H9 (cell line): ENCODE measurements at regions not wholly inside any gene's neighbourhood (a gene's known extent, or its start where the extent isn't known, plus 50 kb on each side); places are given as distances from the start of the nearest gene placed in this dataset.

Source experiments
- DNase-seq: peaks from one replicate; pipeline ENCODE4 v3.0.0-alpha.2; 2017
- H2AFZ ChIP-seq: one replicate; pipeline ENCODE4 v1.6.1; 2013; ENCODE audit warnings: mild to moderate bottlenecking, low read length, control low read depth, moderate library complexity
- H2AK5ac ChIP-seq: 2 replicates; pipeline ENCODE4 v1.6.1; 2013; ENCODE audit warnings: low read length, control low read depth, mixed read lengths; ENCODE audit not compliant: insufficient read length
- H2BK120ac ChIP-seq: one replicate; pipeline ENCODE4 v1.6.1; 2013; ENCODE audit warnings: low read depth, mild to moderate bottlenecking, low read length, control low read depth, inconsistent platforms; ENCODE audit not compliant: poor library complexity, severe bottlenecking
- H2BK12ac ChIP-seq: 2 replicates; pipeline ENCODE4 v1.6.1; 2013; ENCODE audit warnings: low read length, control low read depth, mixed read lengths, low read depth; ENCODE audit not compliant: insufficient read length
- H2BK15ac ChIP-seq: 2 replicates; pipeline ENCODE4 v1.6.1; 2013; ENCODE audit warnings: low read depth, low read length, control low read depth
- H2BK20ac ChIP-seq: one replicate; pipeline ENCODE4 v1.6.1; 2013; ENCODE audit warnings: low read depth, mild to moderate bottlenecking, low read length, control low read depth, inconsistent platforms; ENCODE audit not compliant: poor library complexity, severe bottlenecking
- H2BK5ac ChIP-seq: 2 replicates; pipeline ENCODE4 v1.6.1; 2013; ENCODE audit warnings: low read length, control low read depth, mixed read lengths; ENCODE audit not compliant: insufficient read length
- H3K14ac ChIP-seq: 2 replicates; pipeline ENCODE4 v1.6.1; 2013; ENCODE audit warnings: low read length, control low read depth; ENCODE audit not compliant: insufficient read depth
- H3K18ac ChIP-seq: 2 replicates; pipeline ENCODE4 v1.6.1; 2013; ENCODE audit warnings: low read depth, mild to moderate bottlenecking, mixed read lengths, low read length, control low read depth; ENCODE audit not compliant: insufficient read length
- H3K23ac ChIP-seq: 2 replicates; pipeline ENCODE4 v1.6.1; 2013; ENCODE audit warnings: low read length, control low read depth, mixed read lengths, low read depth; ENCODE audit not compliant: insufficient read length
- H3K23me2 ChIP-seq: 2 replicates; pipeline ENCODE4 v1.6.1; 2013; ENCODE audit warnings: low read depth, mild to moderate bottlenecking, mixed read lengths, low read length, control low read depth; ENCODE audit not compliant: insufficient read length, poor library complexity, severe bottlenecking
- H3K27ac ChIP-seq: 2 replicates; pipeline ENCODE4 v1.5.1; 2013; ENCODE audit warnings: low read length, control low read depth, mixed read lengths, low read depth; ENCODE audit not compliant: insufficient read length
- H3K27me3 ChIP-seq: 2 replicates; pipeline ENCODE4 v1.6.1; 2013; ENCODE audit warnings: low read length, control low read depth, inconsistent platforms; ENCODE audit not compliant: insufficient read depth
- H3K4ac ChIP-seq: 2 replicates; pipeline ENCODE4 v1.6.1; 2013; ENCODE audit warnings: low read depth, mild to moderate bottlenecking, control low read depth, inconsistent platforms, low read length, moderate library complexity
- H3K4me1 ChIP-seq: 2 replicates; pipeline ENCODE4 v1.6.1; 2013; ENCODE audit warnings: low read length, control low read depth, inconsistent platforms; ENCODE audit not compliant: insufficient read depth
- H3K4me2 ChIP-seq: 2 replicates; pipeline ENCODE4 v1.6.1; 2013; ENCODE audit warnings: low read length, control low read depth, mixed read lengths; ENCODE audit not compliant: insufficient read length, insufficient read depth
- H3K56ac ChIP-seq: 2 replicates; pipeline ENCODE4 v1.6.1; 2013; ENCODE audit warnings: low read depth, mild to moderate bottlenecking, mixed read lengths, low read length, control low read depth; ENCODE audit not compliant: insufficient read length
- H3K79me1 ChIP-seq: 2 replicates; pipeline ENCODE4 v1.6.1; 2013; ENCODE audit warnings: low read depth, mild to moderate bottlenecking, moderate library complexity, low read length, control low read depth, inconsistent platforms; ENCODE audit not compliant: insufficient read depth, poor library complexity, severe bottlenecking
- H3K79me2 ChIP-seq: 2 replicates; pipeline ENCODE4 v1.6.1; 2013; ENCODE audit warnings: low read length, control low read depth, inconsistent platforms; ENCODE audit not compliant: insufficient read depth
- H3K9ac ChIP-seq: 2 replicates; pipeline ENCODE4 v1.6.1; 2013; ENCODE audit warnings: low read length, control low read depth, mixed read lengths; ENCODE audit not compliant: insufficient read length; ENCODE audit errors: extremely low read depth
- H3K9me3 ChIP-seq: one replicate; pipeline ENCODE4 v1.6.1; 2013; ENCODE audit warnings: low read depth, low read length, inconsistent platforms; ENCODE audit not compliant: control insufficient read depth
- H3T11ph ChIP-seq: one replicate; pipeline ENCODE4 v1.6.1; 2013; ENCODE audit warnings: mild to moderate bottlenecking, low read length, control low read depth, inconsistent platforms
- H4K20me1 ChIP-seq: one replicate; pipeline ENCODE4 v1.6.1; 2013; ENCODE audit not compliant: control insufficient read depth, insufficient read length, insufficient read depth
- H4K5ac ChIP-seq: 2 replicates; pipeline ENCODE4 v1.6.1; 2013; ENCODE audit warnings: low read depth, mild to moderate bottlenecking, mixed read lengths, low read length, control low read depth; ENCODE audit not compliant: insufficient read length
- H4K8ac ChIP-seq: replicated peaks from 2 replicates; pipeline ENCODE4 v1.6.1; 2013; ENCODE audit warnings: low read length, control low read depth, mixed read lengths, low read depth; ENCODE audit not compliant: insufficient read length
- H4K91ac ChIP-seq: 2 replicates; pipeline ENCODE4 v1.6.1; 2013; ENCODE audit warnings: low read depth, mild to moderate bottlenecking, moderate library complexity, mixed read lengths, low read length, control low read depth; ENCODE audit not compliant: insufficient read length
- H3K27ac Mint-ChIP-seq, 3 experiments: 2 replicates in 2 of 3; 3 replicates in 1 of 3; pipeline ENCODE4 v1.8.0; 2020 to 2021; ENCODE audit warnings: mixed read lengths in 3 of 3, mild to moderate bottlenecking in 1 of 3, moderate library complexity in 1 of 3
- H3K27me3 Mint-ChIP-seq: 2 replicates; pipeline ENCODE4 v1.8.0; 2021; ENCODE audit warnings: low read depth, mild to moderate bottlenecking, moderate library complexity, mixed read lengths
- H3K36me3 Mint-ChIP-seq, 3 experiments: 2 replicates in 2 of 3; 3 replicates in 1 of 3; pipeline ENCODE4 v1.8.0; 2020 to 2021; ENCODE audit warnings: low read depth in 3 of 3, mixed read lengths in 3 of 3; ENCODE audit not compliant: insufficient read depth in 1 of 3
- H3K4me1 Mint-ChIP-seq, 2 experiments: 2 replicates each; pipeline ENCODE4 v1.8.0; 2020; ENCODE audit warnings: mixed read lengths in 2 of 2
- H3K4me3 Mint-ChIP-seq, 2 experiments: 2 replicates in 1 of 2; 3 replicates in 1 of 2; pipeline ENCODE4 v1.8.0; 2020 to 2021; ENCODE audit warnings: mild to moderate bottlenecking in 2 of 2, mixed read lengths in 2 of 2, moderate library complexity in 1 of 2
- H3K9me3 Mint-ChIP-seq, 2 experiments: 2 replicates in 1 of 2; 3 replicates in 1 of 2; pipeline ENCODE4 v1.8.0; 2020; ENCODE audit warnings: mild to moderate bottlenecking in 2 of 2, mixed read lengths in 2 of 2, moderate library complexity in 1 of 2
- CTCF ChIP-seq: fragments of 200-600 bp; sonication (generic); conservative IDR thresholded peaks from 3 replicates; pipeline ENCODE4 v1.8.0; 2021; ENCODE audit warnings: antibody characterized with exemption, mild to moderate bottlenecking
- WGBS: extraction: QIAGEN DNeasy Blood & Tissue Kit; methylation state at CpG from one replicate; pipeline ENCODE4 v1.1.7; 2013; ENCODE audit warnings: missing lambda C conversion rate, low lambda C conversion rate, mixed read lengths; ENCODE audit not compliant: insufficient read length; ENCODE audit errors: extremely low coverage; 5-methylcytosine and 5-hydroxymethylcytosine counted together

- Mint-ChIP-seq H3K4me3 (no peak overlapping the region), H3K27me3 (no peaks in the 10 kb centered on the region), H3K9me3 (peaks cover 0 to 2% of the 10 kb centered on the region in 2 experiments; a peak in 2 of 5 replicates), H3K36me3 (no peaks in the 10 kb centered on the region; a peak in 1 of 7 replicates), H3K27ac (no peak overlapping the region), H3K4me1 (peaks cover 14 to 15% of the 10 kb centered on the region in 2 experiments)
- H4K5ac ChIP-seq, result no peak overlapping the region
- no peak overlapping the region for H3K23ac ChIP-seq
- no peak overlapping the region for H3K9ac ChIP-seq
- H2BK20ac ChIP-seq, result no peak overlapping the region
- no peak overlapping the region for H2BK120ac ChIP-seq
- no peak overlapping the region for H4K8ac ChIP-seq
- no peak overlapping the region for H2BK5ac ChIP-seq
- H3K56ac ChIP-seq, result no peak overlapping the region
- no peak overlapping the region for H3K4ac ChIP-seq
- no peaks in the 10 kb centered on the region for H3K23me2 ChIP-seq
- H4K20me1 ChIP-seq, result no peaks in the 10 kb centered on the region
- no peak overlapping the region for H4K91ac ChIP-seq
- no peaks in the 10 kb centered on the region for H3K79me2 ChIP-seq
- H3K79me1 ChIP-seq, result no peaks in the 10 kb centered on the region
- H3K27ac ChIP-seq, result no peak overlapping the region
- H3T11ph ChIP-seq, result no peak overlapping the region
- H2AK5ac ChIP-seq, result no peak overlapping the region
- H3K14ac ChIP-seq, result no peak overlapping the region
- peak; percentile 52 for TF ChIP-seq CTCF
- DNase-seq, result no peak
- no peak overlapping the region for H3K4me2 ChIP-seq
- no peaks in the 10 kb centered on the region for H3K9me3 ChIP-seq
- H2BK12ac ChIP-seq, result no peak overlapping the region
- no CpG with 5 or more reads among the region's 5 CpGs for WGBS
- peaks cover 2% of the 10 kb centered on the region; the same call in 1 of the 2 replicates for H3K4me1 ChIP-seq
- no peak overlapping the region for H2AFZ ChIP-seq
- H2BK15ac ChIP-seq, result no peak overlapping the region
- no peak overlapping the region for H3K18ac ChIP-seq
- H3K27me3 ChIP-seq, result no peaks in the 10 kb centered on the region
Observed at GRCh38 chr18:75896865-75897264, 469.4 kb upstream of the SMIM21 start.
